Caco-2 (cell line): ENCODE measurements at regions not wholly inside any gene's neighbourhood (a gene's known extent, or its start where the extent isn't known, plus 50 kb on each side); places are given as distances from the start of the nearest gene placed in this dataset.

Experiments
- BruUV-seq: library from RNA; stranded (reverse); fragments of 400-500 nt; replicated peaks from 2 replicates; lab custom pipeline; 2021; lab: Mats Ljungman, UMichigan
- CTCF ChIA-PET: fragments of 300-600 bp; sonication (Branson Sonifier 250); formaldehyde crosslinking; loops from one replicate; lab custom pipeline; 2022; ENCODE audit warnings: antibody characterized with exemption; lab: Charles Lee
- POLR2A ChIA-PET: fragments of 300-600 bp; sonication (Branson Sonifier 250); formaldehyde crosslinking; loops from one replicate; lab custom pipeline; 2022; ENCODE audit warnings: antibody characterized with exemption; lab: Charles Lee
- DNase-seq, 2 experiments: peaks; one replicate each; pipeline versions ENCODE4 v3.0.0 to v3.0.0-alpha.2; 2020 to 2022
- H3K27me3 ChIP-seq: replicated peaks from 2 replicates; pipeline ENCODE4 v1.6.0; 2011; ENCODE audit warnings: low read length; ENCODE audit not compliant: control insufficient read depth, insufficient read depth
- H3K36me3 ChIP-seq: 2 replicates; pipeline ENCODE4 v1.5.1; 2011; ENCODE audit warnings: low read length; ENCODE audit not compliant: control insufficient read depth, insufficient read depth
- H3K4me1 ChIP-seq: fragments of 250-450 bp; sonication (Bioruptor Pico); 2 replicates; pipeline ENCODE4 v1.5.1; 2020; ENCODE audit warnings: mild to moderate bottlenecking
- H3K4me3 ChIP-seq: 2 replicates; pipeline ENCODE4 v1.5.1; 2011; ENCODE audit warnings: low read depth, mild to moderate bottlenecking, control low read depth, low read length
- H3K9me3 ChIP-seq: fragments of 250-450 bp; sonication (Bioruptor Pico); 2 replicates; pipeline ENCODE4 v1.5.1; 2020; ENCODE audit warnings: mild to moderate bottlenecking, moderate library complexity
- H3K27ac Mint-ChIP-seq: one replicate; pipeline ENCODE4 v1.8.0; 2022; ENCODE audit warnings: mixed read lengths; ENCODE audit not compliant: unreplicated experiment
- H3K27me3 Mint-ChIP-seq: one replicate; pipeline ENCODE4 v1.8.0; 2022; ENCODE audit warnings: mixed read lengths; ENCODE audit not compliant: insufficient read depth, unreplicated experiment
- H3K36me3 Mint-ChIP-seq: one replicate; pipeline ENCODE4 v1.8.0; 2022; ENCODE audit warnings: mild to moderate bottlenecking, mixed read lengths; ENCODE audit not compliant: insufficient read depth, unreplicated experiment
- H3K4me1 Mint-ChIP-seq: one replicate; pipeline ENCODE4 v1.8.0; 2022; ENCODE audit warnings: low read depth, mixed read lengths; ENCODE audit not compliant: unreplicated experiment
- H3K4me3 Mint-ChIP-seq: one replicate; pipeline ENCODE4 v1.8.0; 2022; ENCODE audit warnings: mild to moderate bottlenecking, moderate library complexity, mixed read lengths; ENCODE audit not compliant: unreplicated experiment
- H3K9me3 Mint-ChIP-seq: one replicate; pipeline ENCODE4 v1.8.0; 2022; ENCODE audit warnings: mixed read lengths; ENCODE audit not compliant: unreplicated experiment
- CTCF ChIP-seq, 2 experiments: fragments of 200-600 bp in 1 of 2; IDR thresholded peaks; 1 replicate in 1 of 2; 2 replicates in 1 of 2; pipeline versions ENCODE4 v1.5.1 to v1.8.0; 2011 to 2022; ENCODE audit warnings: antibody characterized with exemption in 1 of 2, control low read depth in 1 of 2, inconsistent platforms in 1 of 2, low read depth in 1 of 2, low read length in 1 of 2, mild to moderate bottlenecking in 1 of 2, moderate library complexity in 1 of 2; ENCODE audit not compliant: insufficient read depth in 1 of 2, severe bottlenecking in 1 of 2, unreplicated experiment in 1 of 2
- intact Hi-C: fragments of 100-400 bp; cut with micrococcal nuclease; formaldehyde crosslinking; loops from one replicate; pipeline ENCODE4 v1.10.0; 2022; ENCODE audit not compliant: unreplicated experiment

- no peak overlapping the region for H3K4me3 ChIP-seq
- 0 out of 2 replicates have a peak, but pooled peaks cover 2% of the 10 kb centered on the region for H3K9me3 ChIP-seq
- no peak overlapping the region for H3K27ac Mint-ChIP-seq
- no peaks in the 10 kb centered on the region for H3K4me1 Mint-ChIP-seq
- H3K9me3 Mint-ChIP-seq: no peaks in the 10 kb centered on the region
- POLR2A ChIA-PET: no interaction called here
- no peak overlapping the region for H3K4me3 Mint-ChIP-seq
- no peak for TF ChIP-seq CTCF (IDR thresholded peaks at IDR 0.05; ENCODE audit: insufficient read depth in 1 of 2, low read depth in 1 of 2, low read length in 1 of 2, severe bottlenecking in 1 of 2, unreplicated experiment in 1 of 2)
- DNase-seq: no peak
- H3K4me1 ChIP-seq: no peaks in the 10 kb centered on the region
- H3K27me3 Mint-ChIP-seq: no peaks in the 10 kb centered on the region
- BruUV-seq: no TSS peak
- intact Hi-C loops: no loop called here
- no peaks in the 10 kb centered on the region for H3K36me3 Mint-ChIP-seq
- H3K36me3 ChIP-seq: no peaks in the 10 kb centered on the region
- CTCF ChIA-PET: no interaction called here
- no peaks in the 10 kb centered on the region for H3K27me3 ChIP-seq
Measured at GRCh38 chr2:58667137-58667774, 426.1 kb upstream of the FANCL start.

GRCh38 chr2:58666323-58666970, 425.3 kb upstream of the FANCL start:
- H3K4me1 Mint-ChIP-seq: no peaks in the 10 kb centered on the region
- DNase-seq: no peak
- no peak for TF ChIP-seq CTCF (IDR thresholded peaks at IDR 0.05; ENCODE audit: insufficient read depth in 1 of 2, low read depth in 1 of 2, low read length in 1 of 2, severe bottlenecking in 1 of 2, unreplicated experiment in 1 of 2)
- Histone ChIP-seq H3K4me1 (no peaks in the 10 kb centered on the region), H3K27me3 (no peaks in the 10 kb centered on the region), H3K9me3 (no peaks in the 10 kb centered on the region), H3K4me3 (no peak overlapping the region), H3K36me3 (no peaks in the 10 kb centered on the region)
- H3K27me3 Mint-ChIP-seq: no peaks in the 10 kb centered on the region
- H3K4me3 Mint-ChIP-seq: no peak overlapping the region
- H3K9me3 Mint-ChIP-seq: no peaks in the 10 kb centered on the region
- no peaks in the 10 kb centered on the region for H3K36me3 Mint-ChIP-seq
- no peak overlapping the region for H3K27ac Mint-ChIP-seq
- BruUV-seq: no TSS peak
- intact Hi-C loops: no loop called here
- ChIA-PET POLR2A (no interaction called here), CTCF (no interaction called here)

GRCh38 chr2:58665154-58665553, 424.0 kb upstream of the FANCL start:
- H3K9me3 Mint-ChIP-seq: no peaks in the 10 kb centered on the region
- POLR2A ChIA-PET: no interaction called here

More at GRCh38 chr2:58665154-58665553, 424.0 kb upstream of the FANCL start:
- Histone ChIP-seq H3K9me3 (no peaks in the 10 kb centered on the region), H3K27me3 (no peaks in the 10 kb centered on the region), H3K4me3 (no peak overlapping the region), H3K36me3 (no peaks in the 10 kb centered on the region), H3K4me1 (peaks cover 1% of the 10 kb centered on the region; the same call in 1 of the 2 replicates)
- Mint-ChIP-seq H3K4me3 (no peak overlapping the region), H3K27ac (no peak overlapping the region), H3K4me1 (no peaks in the 10 kb centered on the region), H3K27me3 (no peaks in the 10 kb centered on the region), H3K36me3 (no peaks in the 10 kb centered on the region)
- TF ChIP-seq CTCF (IDR thresholded peaks at IDR 0.05; ENCODE audit: insufficient read depth in 1 of 2, low read depth in 1 of 2, low read length in 1 of 2, severe bottlenecking in 1 of 2, unreplicated experiment in 1 of 2): no peak
- no TSS peak for BruUV-seq
- no peak for DNase-seq
- CTCF ChIA-PET: no interaction called here
- intact Hi-C loops: no loop called here
